ENCODE measurements at regions not wholly inside any gene's neighbourhood (a gene's known extent, or its start where the extent isn't known, plus 50 kb on each side); places are given as distances from the start of the nearest gene placed in this dataset.

GRCh38 chr7:48803250-48803649 lies 121.1 kb upstream of the CDC14C start:
- Histone ChIP-seq H3K4me2 (ENCODE audit: low read length) (no peak overlapping the region), H4K20me1 (ENCODE audit: insufficient read depth) (no peaks in the 10 kb centered on the region), H3K4me3 (ENCODE audit: low read length) (no peak overlapping the region), H3K36me3 (ENCODE audit: insufficient read depth, low read length) (no peaks in the 10 kb centered on the region), H3K79me2 (replicated peaks; ENCODE audit: insufficient read depth, low read length) (no peaks in the 10 kb centered on the region), H3F3A (ENCODE audit: insufficient read depth, low read length, poor library complexity, severe bottlenecking) (no peaks in the 10 kb centered on the region), H3K9me2 (ENCODE audit: insufficient read depth, low read length) (no peaks in the 10 kb centered on the region), H2AFZ (ENCODE audit: low read depth, low read length) (no peak overlapping the region), H3K9me3 (ENCODE audit: low read length) (no peaks in the 10 kb centered on the region), H3K27me3 (ENCODE audit: insufficient read depth, low read depth, low read length) (no peaks in the 10 kb centered on the region), H3K9ac (ENCODE audit: low read length) (no peak overlapping the region), H3K27ac (ENCODE audit: low read length) (no peak overlapping the region)
- TF ChIP-seq POLR2AphosphoS5 (IDR thresholded peaks at IDR 0.05) (peak; percentile 67), CTCF (IDR thresholded peaks at IDR 0.05; ENCODE audit: poor library complexity, severe bottlenecking) (no peak), EP300 (conservative IDR thresholded peaks at IDR 0.05; ENCODE audit: poor library complexity, severe bottlenecking) (peak; percentile 66)

- H3K27me3 ChIP-seq (ENCODE audit: insufficient read depth, low read depth, low read length), result no peaks in the 10 kb centered on the region
- no peaks in the 10 kb centered on the region for H3K36me3 ChIP-seq (ENCODE audit: insufficient read depth, low read length)
- no peaks in the 10 kb centered on the region for H3K79me2 ChIP-seq (replicated peaks; ENCODE audit: insufficient read depth, low read length)
- no peak overlapping the region for H3K27ac ChIP-seq (ENCODE audit: low read length)
- TF ChIP-seq REST (IDR thresholded peaks at IDR 0.05; ENCODE audit: borderline replicate concordance), result no peak
- TF ChIP-seq EZH2 (IDR thresholded peaks at IDR 0.05; ENCODE audit: borderline replicate concordance, insufficient read depth, low read length, poor library complexity, severe bottlenecking), result no peak
- TF ChIP-seq RAD21 (conservative IDR thresholded peaks at IDR 0.05), result no peak
- TF ChIP-seq MXI1 (conservative IDR thresholded peaks at IDR 0.05; ENCODE audit: poor library complexity, severe bottlenecking), result no peak
- no peak for TF ChIP-seq CTCF (IDR thresholded peaks at IDR 0.05; ENCODE audit: poor library complexity, severe bottlenecking)
- H3K9me3 ChIP-seq (ENCODE audit: low read length), result no peaks in the 10 kb centered on the region
- no peak overlapping the region for H3K4me2 ChIP-seq (ENCODE audit: low read length)
- H4K20me1 ChIP-seq (ENCODE audit: insufficient read depth), result no peaks in the 10 kb centered on the region
- H3K4me3 ChIP-seq (ENCODE audit: low read length), result no peak overlapping the region
- H3F3A ChIP-seq (ENCODE audit: insufficient read depth, low read length, poor library complexity, severe bottlenecking), result no peaks in the 10 kb centered on the region
- H2AFZ ChIP-seq (ENCODE audit: low read depth, low read length), result no peak overlapping the region
- no peak overlapping the region for H3K9ac ChIP-seq (ENCODE audit: low read length)
- no peaks in the 10 kb centered on the region for H3K9me2 ChIP-seq (ENCODE audit: insufficient read depth, low read length)
These were observed 117.6 kb upstream of the CDC14C start for GRCh38 chr7:48806731-48807130.
